Activated naive CD8-positive, alpha-beta T cell treated with anti-CD3 and anti-CD28 coated beads, Interleukin-2, amount 10 ng/mL, durations not matched to agents 7 days and 5 days (primary cell): ENCODE measurements at regions not wholly inside any gene's neighbourhood (a gene's known extent, or its start where the extent isn't known, plus 50 kb on each side); places are given as distances from the start of the nearest gene placed in this dataset.

Experiments
- ATAC-seq: fragments of 150-1000 bp; cut with Tn5 transposase; one replicate; pipeline ENCODE4 v1.10.0; 2021; ENCODE audit warnings: low read depth, moderate library complexity
- POLR2A ChIA-PET: fragments of 350-600 bp; sonication (Branson Sonifier 250); formaldehyde crosslinking; loops from one replicate; lab custom pipeline; 2021; ENCODE audit warnings: antibody characterized with exemption; lab: Charles Lee
- DNase-seq: peaks from one replicate; pipeline ENCODE4 v3.0.0; 2021
- H3K27ac Mint-ChIP-seq: one replicate; pipeline ENCODE4 v1.8.0; 2022; ENCODE audit warnings: mild to moderate bottlenecking, mixed read lengths
- H3K27me3 Mint-ChIP-seq: one replicate; pipeline ENCODE4 v1.8.0; 2022; ENCODE audit warnings: mild to moderate bottlenecking, moderate library complexity, mixed read lengths
- H3K36me3 Mint-ChIP-seq: one replicate; pipeline ENCODE4 v1.8.0; 2021; ENCODE audit warnings: mild to moderate bottlenecking, mixed read lengths
- H3K4me1 Mint-ChIP-seq: one replicate; pipeline ENCODE4 v1.8.0; 2021; ENCODE audit warnings: mixed read lengths
- H3K4me3 Mint-ChIP-seq: one replicate; pipeline ENCODE4 v1.8.0; 2022; ENCODE audit warnings: mild to moderate bottlenecking, moderate library complexity, mixed read lengths
- H3K9me3 Mint-ChIP-seq: one replicate; pipeline ENCODE4 v1.8.0; 2021; ENCODE audit warnings: mixed read lengths

DNA sequence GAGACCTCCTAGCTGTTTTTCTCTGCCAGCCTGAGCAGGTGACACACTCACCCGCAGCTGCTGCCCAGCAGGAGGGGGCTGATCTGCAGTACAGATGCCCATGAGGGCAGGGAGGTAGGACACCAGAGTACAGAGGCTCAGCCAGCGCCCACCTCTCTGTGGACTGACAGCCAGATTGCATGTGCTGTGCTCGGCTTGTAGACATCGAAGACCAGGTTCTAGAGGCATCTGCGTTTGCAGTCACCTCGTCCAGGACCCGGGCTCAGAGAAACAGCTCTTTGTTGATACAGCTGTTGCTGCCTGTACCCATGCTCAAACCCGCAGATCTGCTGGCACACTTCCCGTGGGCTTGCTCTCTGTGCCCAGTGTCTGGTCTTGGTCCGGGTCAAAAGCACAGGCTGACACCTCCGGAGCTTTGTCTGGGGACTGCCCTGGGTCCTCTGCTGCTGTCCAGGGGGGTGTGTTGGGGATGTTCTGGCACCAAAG, 224.7 kb downstream of the GLRX3 start:
- Mint-ChIP-seq H3K27me3 (no peaks in the 10 kb centered on the region), H3K36me3 (no peaks in the 10 kb centered on the region), H3K27ac (no peak overlapping the region), H3K4me3 (no peak overlapping the region), H3K9me3 (peaks cover 3% of the 10 kb centered on the region), H3K4me1 (no peaks in the 10 kb centered on the region)
- ATAC-seq, result no peak
- POLR2A ChIA-PET, result no interaction called here
- no peak for DNase-seq

DNA sequence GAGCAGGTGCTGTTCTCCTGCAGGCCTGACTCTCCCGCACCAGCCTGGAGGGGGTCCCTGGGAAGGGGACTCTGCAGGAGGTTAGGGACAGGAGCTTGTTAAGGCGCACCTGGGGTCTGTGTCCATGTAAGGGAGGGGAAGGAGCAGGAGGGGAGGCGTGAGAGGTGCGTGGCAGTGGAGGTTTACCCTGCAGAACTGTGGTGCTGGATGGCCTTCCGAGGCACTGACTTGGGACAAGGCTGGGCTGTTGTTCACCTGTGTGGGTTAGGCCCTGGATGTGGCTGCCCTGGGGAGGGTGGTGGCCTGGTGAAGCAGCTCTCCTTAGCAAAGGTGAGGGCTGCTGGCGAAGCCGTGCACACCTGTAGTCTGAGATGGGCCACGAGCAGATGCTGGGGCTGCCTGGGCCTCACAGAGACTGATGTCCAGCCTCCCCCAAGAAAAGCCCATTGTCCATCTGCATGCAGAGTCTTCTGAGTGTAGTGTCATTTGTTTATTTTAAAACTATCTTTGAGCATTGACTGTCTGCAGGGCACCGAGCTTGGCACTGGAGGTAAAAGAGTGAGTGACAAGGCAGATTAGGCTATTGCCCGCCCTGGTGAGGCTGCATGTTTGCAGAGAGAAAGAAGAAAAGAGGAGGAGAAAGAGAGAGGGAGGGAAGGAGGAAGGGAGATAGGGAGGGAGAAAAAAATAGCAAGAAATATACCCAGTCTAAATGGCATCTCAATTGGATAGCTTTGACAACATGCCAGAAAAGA, 225.3 kb downstream of the GLRX3 start:
- Mint-ChIP-seq H3K36me3 (no peaks in the 10 kb centered on the region), H3K9me3 (peaks cover 3% of the 10 kb centered on the region), H3K27me3 (no peaks in the 10 kb centered on the region), H3K4me3 (no peak overlapping the region), H3K4me1 (no peaks in the 10 kb centered on the region), H3K27ac (no peak overlapping the region)
- DNase-seq (no peak), ATAC-seq (no peak)
- POLR2A ChIA-PET, result no interaction called here

DNA sequence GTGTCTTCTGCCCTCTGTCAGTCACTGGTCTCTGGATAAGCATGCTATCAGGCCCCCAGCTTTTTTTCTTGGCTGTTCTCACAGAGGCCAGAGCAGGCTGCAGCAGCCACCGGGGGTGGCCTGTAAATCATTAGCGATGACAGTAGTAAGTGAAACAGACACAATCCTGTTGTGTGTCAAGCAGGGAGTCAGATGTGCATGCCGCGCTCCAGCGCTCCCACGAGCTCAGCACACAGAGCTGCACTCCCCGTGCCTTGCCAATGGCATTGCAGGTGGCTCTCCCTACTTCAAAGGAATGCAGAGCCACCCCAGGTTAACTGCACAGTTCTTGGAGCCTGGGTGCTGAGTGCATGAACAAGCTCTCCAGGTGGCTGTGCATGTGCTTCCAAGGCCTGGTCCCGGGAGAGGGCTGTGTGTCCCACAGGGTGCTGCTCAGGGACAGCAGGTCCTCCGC, 226.1 kb downstream of the GLRX3 start:
- Mint-ChIP-seq H3K4me1 (no peaks in the 10 kb centered on the region), H3K27me3 (no peaks in the 10 kb centered on the region), H3K4me3 (no peak overlapping the region), H3K9me3 (peaks cover 3% of the 10 kb centered on the region), H3K36me3 (no peaks in the 10 kb centered on the region), H3K27ac (no peak overlapping the region)
- DNase-seq, result no peak
- ATAC-seq, result no peak
- POLR2A ChIA-PET, result no interaction called here

DNA sequence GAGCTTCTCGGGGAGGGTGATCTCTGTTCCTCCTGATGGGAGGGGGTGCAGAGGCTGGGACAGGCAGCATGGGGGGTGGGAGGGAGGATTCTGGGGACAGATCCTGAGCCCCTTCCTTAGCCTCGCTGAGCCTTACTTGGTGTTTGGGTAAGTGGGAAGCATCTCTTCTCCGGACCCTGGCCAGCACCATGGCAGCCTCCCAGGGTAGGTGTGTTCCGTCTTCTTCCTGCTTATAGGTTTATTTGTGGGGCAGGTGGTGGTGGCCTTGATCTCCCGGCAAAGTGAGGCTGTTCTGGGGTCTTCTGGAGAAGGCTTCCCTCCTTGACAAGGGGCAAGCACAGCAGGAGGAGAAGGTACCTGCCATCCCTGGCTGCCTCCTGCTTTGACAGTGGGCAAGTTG, 226.9 kb downstream of the GLRX3 start:
- H3K4me1 Mint-ChIP-seq, result no peaks in the 10 kb centered on the region
- POLR2A ChIA-PET, result no interaction called here
- H3K36me3 Mint-ChIP-seq, result no peaks in the 10 kb centered on the region
- peaks cover 3% of the 10 kb centered on the region for H3K9me3 Mint-ChIP-seq
- DNase-seq, result no peak
- no peaks in the 10 kb centered on the region for H3K27me3 Mint-ChIP-seq
- H3K27ac Mint-ChIP-seq, result no peak overlapping the region
- H3K4me3 Mint-ChIP-seq, result no peak overlapping the region
- no peak for ATAC-seq

DNA sequence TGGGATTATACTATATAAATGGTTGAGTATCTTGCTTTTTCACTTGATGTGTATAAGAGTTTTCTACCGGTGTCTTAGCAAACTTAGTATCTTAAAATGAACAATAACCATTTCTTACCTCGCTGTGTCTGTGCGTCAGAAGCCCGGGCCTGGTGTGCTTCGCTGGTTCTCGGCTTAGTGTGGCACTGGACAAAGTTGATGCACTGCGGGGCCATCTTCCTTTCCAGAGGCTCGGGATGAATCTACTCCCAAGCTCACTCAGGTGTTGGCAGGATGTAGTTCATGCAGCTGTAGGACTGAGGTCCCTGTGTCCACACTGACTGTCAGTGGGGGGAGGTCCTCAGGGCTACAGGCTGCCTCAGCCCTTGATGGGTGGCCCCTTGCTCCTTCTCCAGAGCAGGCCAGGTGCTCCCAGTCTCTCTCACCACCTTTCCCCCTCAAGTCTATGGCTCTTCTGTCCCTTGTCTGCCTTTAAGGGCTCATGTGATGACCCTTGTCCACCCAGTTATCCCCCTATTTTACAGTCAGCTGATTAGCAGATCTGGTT, 227.8 kb downstream of the GLRX3 start:
- ATAC-seq (no peak), DNase-seq (no peak)
- Mint-ChIP-seq H3K36me3 (no peaks in the 10 kb centered on the region), H3K27ac (no peak overlapping the region), H3K27me3 (no peaks in the 10 kb centered on the region), H3K9me3 (peaks cover 2% of the 10 kb centered on the region), H3K4me1 (no peaks in the 10 kb centered on the region), H3K4me3 (no peak overlapping the region)
- POLR2A ChIA-PET, result no interaction called here

DNA sequence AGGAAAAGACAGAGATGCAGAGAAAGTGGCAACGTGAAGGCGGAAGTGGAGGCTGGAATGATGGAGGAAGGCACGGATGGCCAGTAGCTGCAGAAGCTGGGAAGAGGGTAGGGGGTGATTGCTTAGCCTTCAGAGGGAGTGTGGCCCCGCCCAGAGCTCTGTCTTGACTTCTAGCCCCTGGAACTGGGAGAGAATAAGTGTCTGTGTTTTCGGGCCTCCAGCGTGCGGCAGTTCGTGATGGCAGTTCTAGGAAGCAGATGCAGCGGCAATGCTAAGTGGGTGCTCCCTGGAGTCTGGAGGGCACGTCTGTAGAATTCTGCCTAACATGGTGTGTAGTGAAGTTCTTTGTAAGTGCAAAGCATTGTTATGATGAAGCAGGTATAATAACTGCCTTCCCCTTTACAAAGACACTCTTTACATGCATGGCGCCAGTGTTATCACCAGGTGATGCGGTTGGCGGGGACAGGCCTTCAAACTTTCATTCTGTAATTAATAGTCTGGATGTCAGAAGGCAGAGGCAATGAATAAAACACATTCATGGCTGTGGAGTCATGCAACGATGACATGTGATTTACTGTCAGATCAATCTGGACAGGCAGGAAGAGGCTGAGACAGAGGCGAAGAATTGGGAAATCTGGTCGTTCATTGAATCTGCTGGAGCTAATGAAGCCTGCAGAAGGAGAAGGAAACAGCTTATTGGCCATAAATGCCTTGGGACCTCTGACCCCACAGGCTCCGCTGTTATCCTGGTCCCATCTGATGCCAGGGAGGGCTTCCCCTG, 228.6 kb downstream of the GLRX3 start:
- POLR2A ChIA-PET, result no interaction called here
- no peaks in the 10 kb centered on the region for H3K36me3 Mint-ChIP-seq
- peaks cover 2% of the 10 kb centered on the region for H3K9me3 Mint-ChIP-seq
- no peak overlapping the region for H3K4me3 Mint-ChIP-seq
- no peak for ATAC-seq
- no peak overlapping the region for H3K27ac Mint-ChIP-seq
- no peak for DNase-seq
- no peaks in the 10 kb centered on the region for H3K4me1 Mint-ChIP-seq
- H3K27me3 Mint-ChIP-seq, result no peaks in the 10 kb centered on the region

DNA sequence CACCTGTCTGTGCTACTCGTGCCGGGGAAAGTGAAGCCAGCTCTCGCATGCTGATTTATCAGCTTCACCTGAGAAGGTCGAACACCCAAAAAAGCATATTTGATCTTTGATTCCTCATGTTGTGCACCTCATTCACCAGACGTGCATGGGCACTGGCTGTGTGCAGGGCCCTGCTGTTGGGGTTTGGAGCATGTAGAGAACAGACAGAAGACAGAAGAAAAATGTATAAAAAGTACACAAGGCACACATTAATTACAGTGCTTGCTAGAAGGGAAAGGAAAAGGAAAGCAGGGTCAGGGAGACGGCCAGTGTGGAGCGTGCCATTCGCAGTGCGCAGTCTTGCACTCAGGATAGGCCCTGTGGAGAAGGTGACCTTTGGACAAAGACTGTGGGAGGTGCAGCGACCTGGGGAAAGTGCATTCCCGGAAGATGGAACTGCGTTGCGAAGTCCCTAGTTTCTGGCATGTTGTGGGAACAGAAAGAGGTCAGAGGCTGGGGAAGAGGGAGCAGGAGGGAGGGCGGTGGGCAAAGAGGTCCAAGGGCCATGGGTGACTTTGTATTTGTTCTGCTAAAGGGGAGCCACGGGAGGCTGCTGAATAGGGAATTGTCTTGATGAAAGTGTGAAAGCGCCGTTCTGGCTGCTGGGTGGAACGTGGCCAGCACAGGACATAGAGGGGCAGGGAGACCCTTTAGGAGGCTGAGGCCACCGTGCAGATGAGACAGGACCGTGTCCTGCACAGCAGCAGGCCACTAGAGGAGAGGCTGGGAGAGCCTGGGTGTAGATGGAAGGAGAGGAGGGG, 232.8 kb downstream of the GLRX3 start:
- H3K27ac Mint-ChIP-seq, result no peak overlapping the region
- H3K36me3 Mint-ChIP-seq, result no peaks in the 10 kb centered on the region
- POLR2A ChIA-PET, result no interaction called here
- no peaks in the 10 kb centered on the region for H3K4me1 Mint-ChIP-seq
- H3K9me3 Mint-ChIP-seq, result peaks cover 2% of the 10 kb centered on the region
- H3K4me3 Mint-ChIP-seq, result no peak overlapping the region
- no peaks in the 10 kb centered on the region for H3K27me3 Mint-ChIP-seq
- ATAC-seq (no peak), DNase-seq (no peak)

DNA sequence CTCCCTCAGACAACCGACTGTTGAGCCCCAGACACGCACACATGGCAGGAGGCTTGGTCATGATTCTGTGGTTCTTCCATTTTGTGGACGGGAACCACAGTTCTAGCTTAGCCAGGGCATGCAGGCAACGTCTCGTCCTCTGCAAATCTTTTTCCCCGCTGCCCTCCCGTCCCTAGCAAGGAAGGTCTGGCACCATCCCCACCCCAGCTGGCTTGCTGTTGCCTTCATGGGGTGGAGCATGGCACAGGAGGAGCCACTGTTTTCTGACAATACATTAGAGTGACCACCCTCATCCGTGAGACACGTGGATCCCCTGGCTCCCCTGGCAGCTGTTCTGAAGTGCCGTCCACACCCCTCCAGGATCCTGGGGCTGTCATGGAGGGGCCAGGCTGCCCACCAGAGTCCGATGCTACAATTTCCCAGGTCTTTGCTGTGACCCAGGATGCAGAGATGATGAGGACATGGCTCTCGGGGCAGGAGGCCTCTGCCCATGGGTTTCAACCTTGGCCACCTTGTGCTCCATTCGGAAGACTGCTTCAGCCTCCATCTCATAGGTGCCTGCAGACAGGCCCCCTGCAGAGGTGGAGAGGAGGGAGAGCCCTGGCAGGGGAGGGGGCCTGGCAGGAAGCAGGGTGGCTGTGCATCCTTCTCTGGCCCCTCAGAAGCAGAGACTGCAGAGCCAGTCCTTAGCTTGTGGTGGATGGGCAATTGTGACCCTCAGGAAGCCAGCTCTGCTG, 233.6 kb downstream of the GLRX3 start:
- Mint-ChIP-seq H3K4me3 (no peak overlapping the region), H3K27me3 (no peaks in the 10 kb centered on the region), H3K9me3 (peaks cover 2% of the 10 kb centered on the region), H3K4me1 (no peaks in the 10 kb centered on the region), H3K36me3 (no peaks in the 10 kb centered on the region), H3K27ac (no peak overlapping the region)
- DNase-seq (no peak), ATAC-seq (no peak)
- POLR2A ChIA-PET, result no interaction called here

DNA sequence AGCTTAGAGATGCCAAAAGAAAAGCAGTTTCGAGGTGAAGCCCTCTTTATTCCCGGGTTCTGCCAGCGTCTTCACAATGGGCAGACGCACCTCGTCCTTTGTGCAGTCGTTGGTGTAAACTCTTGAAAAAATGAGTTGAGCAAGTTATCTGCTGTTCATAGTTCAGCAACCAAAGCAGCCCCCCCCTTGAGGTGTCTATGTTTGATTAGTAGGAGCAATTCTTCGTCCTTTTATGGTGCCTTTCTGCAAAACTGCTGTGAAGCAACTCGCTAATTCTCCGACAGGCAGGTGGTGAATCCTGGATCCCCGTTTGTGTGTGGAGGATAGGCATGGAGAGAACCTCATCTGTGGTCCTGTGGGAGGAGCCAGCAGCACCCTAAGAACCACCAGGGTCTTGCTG, 234.5 kb downstream of the GLRX3 start:
- no peaks in the 10 kb centered on the region for H3K4me1 Mint-ChIP-seq
- no peak overlapping the region for H3K4me3 Mint-ChIP-seq
- ATAC-seq, result no peak
- H3K27ac Mint-ChIP-seq, result no peak overlapping the region
- H3K27me3 Mint-ChIP-seq, result no peaks in the 10 kb centered on the region
- H3K36me3 Mint-ChIP-seq, result no peaks in the 10 kb centered on the region
- no peak for DNase-seq
- POLR2A ChIA-PET, result no interaction called here
- no peaks in the 10 kb centered on the region for H3K9me3 Mint-ChIP-seq

DNA sequence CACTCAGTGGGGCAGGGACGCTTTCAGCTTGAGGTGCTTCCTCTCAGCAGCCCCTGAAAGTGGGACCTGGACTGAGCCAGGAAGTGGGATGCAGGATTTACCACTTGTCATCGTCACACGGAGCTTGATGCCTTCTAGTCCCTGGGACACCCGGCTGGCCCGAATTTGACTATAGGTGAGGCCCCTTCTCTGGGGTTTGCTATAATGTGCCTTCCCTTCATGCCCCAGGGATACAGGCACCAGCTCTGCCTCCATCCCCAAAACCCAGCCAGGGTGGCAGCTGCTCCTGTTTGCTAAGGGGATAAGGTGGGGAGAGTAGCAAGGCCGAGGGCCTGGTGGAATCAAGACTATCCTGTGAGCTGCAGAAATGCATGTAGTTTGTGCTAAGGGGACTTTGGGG, 235.0 kb downstream of the GLRX3 start:
- Mint-ChIP-seq H3K27ac (no peak overlapping the region), H3K4me3 (no peak overlapping the region), H3K36me3 (no peaks in the 10 kb centered on the region), H3K9me3 (no peaks in the 10 kb centered on the region), H3K4me1 (no peaks in the 10 kb centered on the region), H3K27me3 (no peaks in the 10 kb centered on the region)
- POLR2A ChIA-PET, result no interaction called here
- no peak for ATAC-seq
- no peak for DNase-seq

DNA sequence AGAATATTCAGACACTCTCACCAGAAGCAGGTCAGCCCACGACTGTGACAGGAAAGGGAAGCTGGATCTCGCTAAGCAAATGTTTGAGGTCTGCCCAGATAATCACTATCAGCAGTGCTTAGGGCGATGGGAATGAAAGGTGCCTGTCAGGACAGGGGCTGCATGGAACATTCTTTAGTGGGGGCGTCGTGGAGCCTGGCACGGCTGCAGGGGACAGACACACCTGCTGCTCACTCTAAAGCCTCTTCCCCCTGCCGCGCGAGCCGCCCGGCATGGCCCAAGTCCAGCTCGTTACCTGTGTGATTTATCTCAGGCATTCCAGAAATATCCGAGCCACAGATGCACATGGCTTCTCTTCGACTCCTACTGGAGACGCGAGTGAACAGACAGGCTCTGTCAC, 235.5 kb downstream of the GLRX3 start:
- POLR2A ChIA-PET, result no interaction called here
- ATAC-seq (no peak), DNase-seq (no peak)
- Mint-ChIP-seq H3K4me3 (no peak overlapping the region), H3K27ac (no peak overlapping the region), H3K27me3 (no peaks in the 10 kb centered on the region), H3K4me1 (no peaks in the 10 kb centered on the region), H3K9me3 (no peaks in the 10 kb centered on the region), H3K36me3 (no peaks in the 10 kb centered on the region)

DNA sequence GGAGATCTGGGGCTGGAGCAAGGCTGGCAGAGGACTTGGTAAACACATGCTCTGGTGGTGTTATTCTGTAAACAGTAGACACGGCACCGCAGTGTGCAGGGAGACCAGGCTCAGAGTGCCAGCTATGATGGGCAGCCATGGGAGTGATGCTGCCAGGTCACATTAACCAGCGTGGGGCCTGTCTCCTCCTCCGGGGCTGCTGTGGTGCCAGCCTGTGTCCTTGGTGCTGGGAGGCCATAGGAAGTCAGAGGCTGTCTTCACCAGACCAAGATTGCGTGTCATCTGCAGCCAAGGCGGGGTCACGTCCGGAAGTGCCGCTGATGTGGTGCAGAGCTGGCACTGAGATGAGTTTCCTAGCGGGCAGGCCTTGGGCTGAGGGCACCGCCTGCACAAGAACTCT, 236.0 kb downstream of the GLRX3 start:
- ATAC-seq (no peak), DNase-seq (no peak)
- no peaks in the 10 kb centered on the region for H3K4me1 Mint-ChIP-seq
- no peaks in the 10 kb centered on the region for H3K9me3 Mint-ChIP-seq
- POLR2A ChIA-PET, result no interaction called here
- no peak overlapping the region for H3K4me3 Mint-ChIP-seq
- H3K27ac Mint-ChIP-seq, result no peak overlapping the region
- H3K36me3 Mint-ChIP-seq, result no peaks in the 10 kb centered on the region
- no peaks in the 10 kb centered on the region for H3K27me3 Mint-ChIP-seq

DNA sequence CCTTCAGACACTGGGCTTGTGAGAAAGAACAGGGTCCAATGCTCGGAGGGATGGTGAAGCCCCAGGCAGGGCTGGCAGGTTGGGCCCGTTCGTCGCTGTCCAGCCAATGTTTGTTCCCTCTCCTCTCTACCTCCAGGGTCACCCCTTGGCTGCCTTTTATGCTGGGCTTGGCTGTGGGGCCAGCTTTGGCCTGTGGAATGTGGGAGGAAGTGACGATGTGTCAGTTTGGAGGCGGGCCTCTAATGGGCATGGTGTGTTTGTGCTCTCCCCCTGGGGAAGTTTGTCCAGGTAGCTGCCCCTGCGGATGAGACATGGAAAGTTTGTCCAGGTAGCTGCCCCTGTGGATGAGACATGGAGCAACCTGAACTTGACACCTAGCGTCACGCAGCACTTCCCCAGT, 236.7 kb downstream of the GLRX3 start:
- ATAC-seq, result no peak
- H3K27ac Mint-ChIP-seq, result no peak overlapping the region
- no peaks in the 10 kb centered on the region for H3K36me3 Mint-ChIP-seq
- DNase-seq, result no peak
- no peaks in the 10 kb centered on the region for H3K9me3 Mint-ChIP-seq
- no peaks in the 10 kb centered on the region for H3K4me1 Mint-ChIP-seq
- H3K27me3 Mint-ChIP-seq, result no peaks in the 10 kb centered on the region
- no peak overlapping the region for H3K4me3 Mint-ChIP-seq
- POLR2A ChIA-PET, result no interaction called here
